ENCODE measurements at regions not wholly inside any gene's neighbourhood (a gene's known extent, or its start where the extent isn't known, plus 50 kb on each side); places are given as distances from the start of the nearest gene placed in this dataset.

DNA sequence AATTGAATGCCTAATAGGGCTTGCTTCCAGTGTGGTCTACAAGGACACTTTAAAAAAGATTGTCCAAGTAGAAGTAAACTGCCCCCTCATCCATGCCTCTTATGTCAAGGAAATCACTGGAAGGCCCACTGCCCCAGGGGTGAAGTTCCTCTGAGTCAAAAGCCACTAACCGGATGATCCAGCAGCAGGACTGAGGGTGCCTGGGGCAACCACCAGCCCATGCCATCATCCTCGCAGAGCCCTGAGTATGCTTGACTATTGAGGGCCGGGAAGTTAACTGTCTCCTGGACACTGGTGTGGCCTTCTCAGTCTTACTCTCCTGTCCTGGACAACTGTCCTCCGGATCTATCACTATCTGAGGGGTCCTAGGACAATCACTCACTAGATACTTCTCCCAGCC, 411.5 kb downstream of the TENT5A start:
- Mint-ChIP-seq H3K27ac (no peak overlapping the region), H3K4me1 (ENCODE audit: low read depth) (no peaks in the 10 kb centered on the region), H3K4me3 (ENCODE audit: low read depth) (no peak overlapping the region), H3K9me3 (ENCODE audit: low read depth) (peaks cover 13% of the 10 kb centered on the region), H3K36me3 (ENCODE audit: insufficient read depth) (no peaks in the 10 kb centered on the region), H3K27me3 (no peaks in the 10 kb centered on the region)
- TF ChIP-seq, protein P1, sequence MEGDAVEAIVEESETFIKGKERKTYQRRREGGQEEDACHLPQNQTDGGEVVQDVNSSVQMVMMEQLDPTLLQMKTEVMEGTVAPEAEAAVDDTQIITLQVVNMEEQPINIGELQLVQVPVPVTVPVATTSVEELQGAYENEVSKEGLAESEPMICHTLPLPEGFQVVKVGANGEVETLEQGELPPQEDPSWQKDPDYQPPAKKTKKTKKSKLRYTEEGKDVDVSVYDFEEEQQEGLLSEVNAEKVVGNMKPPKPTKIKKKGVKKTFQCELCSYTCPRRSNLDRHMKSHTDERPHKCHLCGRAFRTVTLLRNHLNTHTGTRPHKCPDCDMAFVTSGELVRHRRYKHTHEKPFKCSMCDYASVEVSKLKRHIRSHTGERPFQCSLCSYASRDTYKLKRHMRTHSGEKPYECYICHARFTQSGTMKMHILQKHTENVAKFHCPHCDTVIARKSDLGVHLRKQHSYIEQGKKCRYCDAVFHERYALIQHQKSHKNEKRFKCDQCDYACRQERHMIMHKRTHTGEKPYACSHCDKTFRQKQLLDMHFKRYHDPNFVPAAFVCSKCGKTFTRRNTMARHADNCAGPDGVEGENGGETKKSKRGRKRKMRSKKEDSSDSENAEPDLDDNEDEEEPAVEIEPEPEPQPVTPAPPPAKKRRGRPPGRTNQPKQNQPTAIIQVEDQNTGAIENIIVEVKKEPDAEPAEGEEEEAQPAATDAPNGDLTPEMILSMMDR (IDR thresholded peaks at IDR 0.05; ENCODE audit: unreplicated experiment): no peak
- DNase-seq (ENCODE audit: low spot score, unreplicated experiment): no peak

DNA sequence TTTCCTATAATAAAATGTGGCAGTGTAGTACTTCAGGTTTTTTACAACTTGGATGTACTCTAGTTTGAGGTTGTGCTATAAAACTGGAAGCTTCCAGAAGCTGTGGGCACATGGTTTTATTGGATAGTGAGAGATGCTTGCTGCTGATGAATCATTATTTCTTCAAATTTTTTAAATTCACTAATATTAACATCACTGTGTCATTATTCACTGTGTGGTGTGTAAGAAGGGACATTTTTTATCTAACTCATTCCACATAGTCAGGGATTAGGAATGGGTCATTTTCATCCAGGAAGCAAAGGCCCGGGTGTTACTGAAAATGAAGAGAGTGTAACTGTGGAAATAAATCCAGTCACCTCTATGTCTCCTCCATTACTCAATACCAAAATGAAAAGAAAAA, 421.0 kb downstream of the TENT5A start:
- no peak overlapping the region for H3K27ac Mint-ChIP-seq
- H3K27me3 Mint-ChIP-seq: no peaks in the 10 kb centered on the region
- H3K4me3 Mint-ChIP-seq (ENCODE audit: low read depth): no peak overlapping the region
- TF ChIP-seq, protein P1 (IDR thresholded peaks at IDR 0.05; ENCODE audit: unreplicated experiment): no peak
- peaks cover 2% of the 10 kb centered on the region for H3K4me1 Mint-ChIP-seq (ENCODE audit: low read depth)
- H3K9me3 Mint-ChIP-seq (ENCODE audit: low read depth): no peaks in the 10 kb centered on the region
- no peak for DNase-seq (ENCODE audit: low spot score, unreplicated experiment)
- no peaks in the 10 kb centered on the region for H3K36me3 Mint-ChIP-seq (ENCODE audit: insufficient read depth)

DNA sequence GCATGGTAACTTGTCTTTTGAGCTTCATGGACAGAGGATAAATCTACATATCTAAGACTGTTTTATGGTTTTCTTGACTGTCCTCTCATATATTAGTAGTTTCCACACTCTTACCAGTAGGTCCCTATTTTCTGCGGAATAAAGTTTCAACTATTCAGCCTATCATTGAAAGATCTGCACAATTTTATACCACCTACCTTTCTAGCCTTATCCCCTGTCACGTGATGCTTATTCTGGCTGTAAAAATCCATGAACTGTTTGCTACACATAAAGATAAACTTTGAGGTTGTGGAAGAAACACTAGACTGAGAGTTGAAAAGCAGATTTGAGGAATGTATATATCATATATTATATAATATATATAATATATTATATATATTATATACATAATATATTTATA, 423.8 kb downstream of the TENT5A start:
- peaks cover 2% of the 10 kb centered on the region for H3K4me1 Mint-ChIP-seq (ENCODE audit: low read depth)
- no peak for DNase-seq (ENCODE audit: low spot score, unreplicated experiment)
- TF ChIP-seq, protein P1 (IDR thresholded peaks at IDR 0.05; ENCODE audit: unreplicated experiment): no peak
- no peaks in the 10 kb centered on the region for H3K27me3 Mint-ChIP-seq
- no peak overlapping the region for H3K4me3 Mint-ChIP-seq (ENCODE audit: low read depth)
- no peaks in the 10 kb centered on the region for H3K9me3 Mint-ChIP-seq (ENCODE audit: low read depth)
- H3K36me3 Mint-ChIP-seq (ENCODE audit: insufficient read depth): no peaks in the 10 kb centered on the region
- H3K27ac Mint-ChIP-seq: no peak overlapping the region

DNA sequence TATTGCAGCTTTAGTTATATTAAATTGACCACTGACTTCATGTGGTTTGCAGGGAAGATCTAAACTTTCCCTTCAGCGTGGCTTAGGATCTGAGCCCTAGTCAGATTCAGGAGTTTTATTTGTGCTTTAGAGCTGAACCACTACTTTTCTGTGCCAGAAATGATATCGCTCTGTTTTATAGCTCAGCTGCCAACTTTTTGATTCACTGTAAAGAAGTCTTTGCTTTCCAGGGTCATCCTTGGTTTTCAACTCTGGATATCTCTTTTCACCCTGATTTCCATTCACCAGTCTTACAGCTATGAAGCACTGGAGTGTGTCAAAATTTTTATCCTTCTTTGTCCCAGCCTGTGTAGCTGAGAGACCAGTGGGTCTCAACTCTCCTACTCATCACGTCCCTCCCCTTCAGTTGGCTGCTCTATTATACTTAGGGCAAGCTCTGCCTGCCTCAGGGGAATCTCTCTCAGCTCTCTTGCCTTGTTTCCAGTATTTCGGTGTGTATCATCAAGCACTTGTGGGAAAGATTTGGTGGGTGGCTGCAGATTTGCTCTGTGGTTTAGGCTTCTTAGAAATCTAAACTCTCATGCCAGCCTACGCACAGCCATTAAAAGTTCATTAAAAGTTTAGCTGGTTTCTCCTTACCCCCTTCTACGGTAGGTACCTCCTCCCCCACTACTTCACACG, 425.5 kb downstream of the TENT5A start:
- H3K4me3 Mint-ChIP-seq (ENCODE audit: low read depth): no peak overlapping the region
- no peak for DNase-seq (ENCODE audit: low spot score, unreplicated experiment)
- TF ChIP-seq, protein P1 (IDR thresholded peaks at IDR 0.05; ENCODE audit: unreplicated experiment): no peak
- H3K4me1 Mint-ChIP-seq (ENCODE audit: low read depth): peaks cover 2% of the 10 kb centered on the region
- H3K27ac Mint-ChIP-seq: no peak overlapping the region
- H3K9me3 Mint-ChIP-seq (ENCODE audit: low read depth): no peaks in the 10 kb centered on the region
- no peaks in the 10 kb centered on the region for H3K27me3 Mint-ChIP-seq
- no peaks in the 10 kb centered on the region for H3K36me3 Mint-ChIP-seq (ENCODE audit: insufficient read depth)

DNA sequence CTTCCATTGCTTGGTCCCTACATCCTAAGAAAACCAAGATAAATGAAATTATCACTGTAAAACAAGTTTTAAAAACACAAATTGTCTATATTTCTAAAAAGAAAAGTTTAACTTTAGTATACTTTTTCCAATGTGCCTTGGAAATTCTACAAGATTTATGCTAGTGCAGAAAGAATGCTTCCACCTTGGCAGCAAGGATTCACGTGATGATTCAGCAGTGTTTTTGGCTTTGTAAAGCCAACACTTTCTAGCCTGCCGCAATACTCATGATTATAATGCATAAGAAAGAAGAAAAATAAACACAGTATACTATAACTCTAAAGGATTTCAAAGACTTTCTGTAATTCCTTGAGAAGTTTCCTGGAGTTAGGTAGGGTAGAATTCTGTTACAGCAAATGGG, 442.7 kb downstream of the TENT5A start:
- Mint-ChIP-seq H3K9me3 (ENCODE audit: low read depth) (peaks cover 11% of the 10 kb centered on the region), H3K27me3 (no peaks in the 10 kb centered on the region), H3K27ac (no peak overlapping the region), H3K36me3 (ENCODE audit: insufficient read depth) (no peaks in the 10 kb centered on the region), H3K4me3 (ENCODE audit: low read depth) (no peak overlapping the region), H3K4me1 (ENCODE audit: low read depth) (peaks cover 8% of the 10 kb centered on the region)
- DNase-seq (ENCODE audit: low spot score, unreplicated experiment): no peak
- TF ChIP-seq, protein P1 (IDR thresholded peaks at IDR 0.05; ENCODE audit: unreplicated experiment): no peak
